ENCODE measurements at regions not wholly inside any gene's neighbourhood (a gene's known extent, or its start where the extent isn't known, plus 50 kb on each side); places are given as distances from the start of the nearest gene placed in this dataset.

GRCh38 chr16:85332175-85332574, 219.9 kb upstream of the CIBAR2 start:
- POLR2A ChIA-PET: no interaction called here
- no peak for DNase-seq
- WGBS (ENCODE audit: low lambda C conversion rate): 94% methylated on average over 6 of the region's 12 CpGs
- CTCF ChIA-PET: interaction anchor here (0.8 to 2.9 kb wide), 6 partner anchors 12 to 385 kb away, joined by 3 to 16 read pairs (median 4); no protein-coding TSS in a partner anchor
- no peaks in the 10 kb centered on the region for H3K36me3 ChIP-seq (replicated peaks in 1 of 2; ENCODE audit: control insufficient read depth in 1 of 2, insufficient read depth in 2 of 2, low read length in 1 of 2)
- no peaks in the 10 kb centered on the region for H3K9me3 ChIP-seq
- no peaks in the 10 kb centered on the region for H3K27me3 ChIP-seq (ENCODE audit: insufficient read depth)
- no peaks in the 10 kb centered on the region for H3K9me2 ChIP-seq
- no peak overlapping the region for H3K4me2 ChIP-seq
- TF ChIP-seq MXI1 (IDR thresholded peaks at IDR 0.05; ENCODE audit: low read depth, low read length): no peak
- TF ChIP-seq GATA2 (CRISPR knock-in tag; IDR thresholded peaks at IDR 0.05): no peak
- TF ChIP-seq MEF2A (IDR thresholded peaks at IDR 0.05; ENCODE audit: borderline replicate concordance, low read depth): no peak
- TF ChIP-seq YY1 (IDR thresholded peaks at IDR 0.05; ENCODE audit: low read depth): no peak
- TF ChIP-seq USF1 (IDR thresholded peaks at IDR 0.05; ENCODE audit: borderline replicate concordance, low read depth): no peak
- TF ChIP-seq FOSL2 (IDR thresholded peaks at IDR 0.05; ENCODE audit: borderline replicate concordance, low read depth): no peak
- TF ChIP-seq NRF1 (IDR thresholded peaks at IDR 0.05; ENCODE audit: low read depth, low read length): no peak
- no peak for TF ChIP-seq JUND (IDR thresholded peaks at IDR 0.05)
- no peak overlapping the region for H3K9ac ChIP-seq
- H4K20me1 ChIP-seq (ENCODE audit: insufficient read depth): peaks cover 9% of the 10 kb centered on the region; the same call in 1 of the 2 replicates
- peaks cover 6% of the 10 kb centered on the region for H3F3A ChIP-seq (replicated peaks; ENCODE audit: insufficient read depth)
- no peaks in the 10 kb centered on the region for H3K79me2 ChIP-seq (ENCODE audit: insufficient read depth)
- peaks cover 12 to 50% of the 10 kb centered on the region in 2 experiments; a peak in 2 of 4 replicates for H3K4me1 ChIP-seq (ENCODE audit: control insufficient read depth in 1 of 2, insufficient read depth in 2 of 2, low read depth in 1 of 2, low read length in 1 of 2)
- no peak overlapping the region for H3K27ac ChIP-seq (ENCODE audit: low read depth in 2 of 2, low read length in 1 of 2)
- H3K4me3 ChIP-seq (ENCODE audit: low read depth in 2 of 2, low read length in 1 of 2): no peak overlapping the region
- no peak overlapping the region for H2AFZ ChIP-seq (ENCODE audit: low read depth)

GRCh38 chr16:85333337-85333736, 221.1 kb upstream of the CIBAR2 start:
- H2AFZ ChIP-seq (ENCODE audit: low read depth): no peak overlapping the region
- TF ChIP-seq RCOR1 (IDR thresholded peaks at IDR 0.05; ENCODE audit: low read length) (no peak), TCF12 (IDR thresholded peaks at IDR 0.05) (no peak)
- no peaks in the 10 kb centered on the region for H3K27me3 ChIP-seq (ENCODE audit: insufficient read depth)
- H3K9ac ChIP-seq: no peak overlapping the region
- ChIA-PET POLR2A (no interaction called here), CTCF (interaction anchor here (0.6 to 2.2 kb wide), 12 partner anchors 9 to 283 kb away, joined by 3 to 7 read pairs (median 3); no protein-coding TSS in a partner anchor)
- H3K79me2 ChIP-seq (ENCODE audit: insufficient read depth): no peaks in the 10 kb centered on the region
- no peak overlapping the region for H3K4me2 ChIP-seq
- H3K27ac ChIP-seq (ENCODE audit: low read depth in 2 of 2, low read length in 1 of 2): no peak overlapping the region
- no peak overlapping the region for H3K4me3 ChIP-seq (ENCODE audit: low read depth in 2 of 2, low read length in 1 of 2)
- peaks cover 12 to 53% of the 10 kb centered on the region in 2 experiments; a peak in 2 of 4 replicates for H3K4me1 ChIP-seq (ENCODE audit: control insufficient read depth in 1 of 2, insufficient read depth in 2 of 2, low read depth in 1 of 2, low read length in 1 of 2)
- peaks cover 9% of the 10 kb centered on the region; the same call in 1 of the 2 replicates for H4K20me1 ChIP-seq (ENCODE audit: insufficient read depth)
- no peaks in the 10 kb centered on the region for H3K36me3 ChIP-seq (replicated peaks in 1 of 2; ENCODE audit: control insufficient read depth in 1 of 2, insufficient read depth in 2 of 2, low read length in 1 of 2)
- 87% methylated on average over 3 of the region's 9 CpGs for WGBS (ENCODE audit: low lambda C conversion rate)
- H3K9me2 ChIP-seq: no peaks in the 10 kb centered on the region
- no peak for DNase-seq
- no peaks in the 10 kb centered on the region for H3K9me3 ChIP-seq
- H3F3A ChIP-seq (replicated peaks; ENCODE audit: insufficient read depth): peaks cover 6% of the 10 kb centered on the region

- DNase-seq: peak; percentile 56
- WGBS (ENCODE audit: low lambda C conversion rate): 97% methylated on average over 27 of the region's 29 CpGs
- H3K4me3 ChIP-seq (ENCODE audit: low read depth in 2 of 2, low read length in 1 of 2): no peak overlapping the region
- peak overlapping the region in 1 of 2 experiments; percentile 65; a peak in 2 of 4 replicates for H3K27ac ChIP-seq (ENCODE audit: low read depth in 2 of 2, low read length in 1 of 2)
- H3K4me2 ChIP-seq: no peak overlapping the region
- H3K79me2 ChIP-seq (ENCODE audit: insufficient read depth): no peaks in the 10 kb centered on the region
- no peaks in the 10 kb centered on the region for H3K36me3 ChIP-seq (replicated peaks in 1 of 2; ENCODE audit: control insufficient read depth in 1 of 2, insufficient read depth in 2 of 2, low read length in 1 of 2)
- no peaks in the 10 kb centered on the region for H3K9me2 ChIP-seq
- H3K27me3 ChIP-seq (ENCODE audit: insufficient read depth): no peaks in the 10 kb centered on the region
- peaks cover 11% of the 10 kb centered on the region; the same call in 1 of the 2 replicates for H4K20me1 ChIP-seq (ENCODE audit: insufficient read depth)
- no peak overlapping the region for H2AFZ ChIP-seq (ENCODE audit: low read depth)
- no peaks in the 10 kb centered on the region for H3K9me3 ChIP-seq
- peaks cover 6% of the 10 kb centered on the region for H3F3A ChIP-seq (replicated peaks; ENCODE audit: insufficient read depth)
- H3K9ac ChIP-seq: no peak overlapping the region
- peaks cover 10 to 50% of the 10 kb centered on the region in 2 experiments; a peak in 2 of 4 replicates for H3K4me1 ChIP-seq (ENCODE audit: control insufficient read depth in 1 of 2, insufficient read depth in 2 of 2, low read depth in 1 of 2, low read length in 1 of 2)
- TF ChIP-seq ZBTB33 (IDR thresholded peaks at IDR 0.05; ENCODE audit: borderline replicate concordance, low read depth) (no peak), SMC3 (IDR thresholded peaks at IDR 0.05; ENCODE audit: low read depth, low read length) (no peak), MEF2A (IDR thresholded peaks at IDR 0.05; ENCODE audit: borderline replicate concordance, low read depth) (no peak)
- ChIA-PET CTCF (interaction anchor here (0.7 to 3.0 kb wide), 19 partner anchors 9 to 282 kb away, joined by 3 to 12 read pairs (median 4); no protein-coding TSS in a partner anchor), POLR2A (no interaction called here)
Observed at GRCh38 chr16:85333744-85334640, 221.7 kb upstream of the CIBAR2 start.
